GM21381 (cell line): ENCODE measurements at regions not wholly inside any gene's neighbourhood (a gene's known extent, or its start where the extent isn't known, plus 50 kb on each side); places are given as distances from the start of the nearest gene placed in this dataset.

Experiments
- ATAC-seq: cut with Tn5 transposase; IDR thresholded peaks from one replicate; pipeline ENCODE4 v1.9.1; 2021; ENCODE audit warnings: mild to moderate bottlenecking, moderate library complexity; ENCODE audit not compliant: unreplicated experiment

GRCh38 chr5:159452480-159453167 lies 122.3 kb upstream of the IL12B start:
- ATAC-seq = no peak

- no peak for ATAC-seq
Measured at GRCh38 chr5:159453209-159453608, 122.9 kb upstream of the IL12B start.

- peak; percentile 3 for ATAC-seq
Measured at GRCh38 chr5:159456261-159456660, 126.0 kb upstream of the IL12B start.

- ATAC-seq = peak; percentile 88
Measured at GRCh38 chr5:159456722-159457465, 126.6 kb upstream of the IL12B start.

GRCh38 chr5:159458217-159458711 lies 128.0 kb upstream of the IL12B start:
- peak; percentile 35 for ATAC-seq

GRCh38 chr5:159459132-159459627 lies 128.9 kb upstream of the IL12B start:
- ATAC-seq = no peak

GRCh38 chr5:159459951-159460538 lies 129.8 kb upstream of the IL12B start:
- no peak for ATAC-seq

- ATAC-seq = no peak
Measured at GRCh38 chr5:159463590-159464321, 133.5 kb upstream of the IL12B start.

- ATAC-seq = no peak
Measured at GRCh38 chr5:159465604-159466003, 135.3 kb upstream of the IL12B start.

GRCh38 chr5:159467666-159468065 lies 137.4 kb upstream of the IL12B start:
- ATAC-seq = no peak

GRCh38 chr5:159469496-159470372 lies 139.4 kb upstream of the IL12B start:
- ATAC-seq = peak; percentile 89

- no peak for ATAC-seq
Measured at GRCh38 chr5:159471904-159472303, 141.6 kb upstream of the IL12B start.

- no peak for ATAC-seq
Measured at GRCh38 chr5:159475026-159475425, 144.7 kb upstream of the IL12B start.

- no peak for ATAC-seq
Measured at GRCh38 chr5:159478950-159479349, 148.7 kb upstream of the IL12B start.

- no peak for ATAC-seq
Measured at GRCh38 chr5:159480849-159481248, 150.6 kb upstream of the IL12B start.

- no peak for ATAC-seq
Measured at GRCh38 chr5:159481751-159482150, 151.5 kb upstream of the IL12B start.

- no peak for ATAC-seq
Measured at GRCh38 chr5:159486836-159487235, 156.5 kb upstream of the IL12B start.

GRCh38 chr5:159488516-159488915 lies 158.2 kb upstream of the IL12B start:
- ATAC-seq = no peak

- no peak for ATAC-seq
Measured at GRCh38 chr5:159489779-159490178, 159.5 kb upstream of the IL12B start.

- ATAC-seq = no peak
Measured at GRCh38 chr5:159490507-159490906, 160.2 kb upstream of the IL12B start.
